GM11168 (cell line): ENCODE measurements at regions not wholly inside any gene's neighbourhood (a gene's known extent, or its start where the extent isn't known, plus 50 kb on each side); places are given as distances from the start of the nearest gene placed in this dataset.
"Not testable (repeated sequence)": the region's sequence is repeated elsewhere in the genome, so short reads cannot be mapped to it uniquely, and the experiment has no call there.

Experiments used
- in situ Hi-C: fragments of 300-500 bp; cut with MboI; formaldehyde crosslinking; loops from one replicate; pipeline ENCODE4 v1.12.0; 2022; ENCODE audit warnings: low sequenced_read_pairs; ENCODE audit not compliant: unreplicated experiment

- in situ Hi-C loops = no loop called here
Measured at GRCh38 chr11:56885177-56885576, 103.5 kb upstream of the OR5AK2 start.

GRCh38 chr11:56883371-56883987 is 105.2 kb upstream of the OR5AK2 start:
- in situ Hi-C loops = no loop called here

- in situ Hi-C loops = no loop called here
Measured at GRCh38 chr11:56876621-56877275, 112.0 kb upstream of the OR5AK2 start.

GRCh38 chr11:56855217-56855616 is 106.7 kb upstream of the OR9G4 start:
- in situ Hi-C loops = no loop called here

GRCh38 chr11:56852131-56852530 is 103.6 kb upstream of the OR9G4 start:
- in situ Hi-C loops = no loop called here

- in situ Hi-C loops = loop anchor here (10.0 kb wide), 1 partner anchor 395 kb away; no protein-coding TSS in a partner anchor
Measured at GRCh38 chr11:56849852-56850251, 101.4 kb upstream of the OR9G4 start.

- in situ Hi-C loops = loop anchor here (10.0 kb wide), 1 partner anchor 396 kb away; no protein-coding TSS in a partner anchor
Measured at GRCh38 chr11:56849250-56849649, 100.8 kb upstream of the OR9G4 start.

GRCh38 chr11:56848141-56848809 is 99.8 kb upstream of the OR9G4 start:
- in situ Hi-C loops = loop anchor here (10.0 kb wide), 1 partner anchor 397 kb away; no protein-coding TSS in a partner anchor

GRCh38 chr11:56846631-56847576 is 98.4 kb upstream of the OR9G4 start:
- in situ Hi-C loops = loop anchor here (10.0 kb wide), 1 partner anchor 398 kb away; no protein-coding TSS in a partner anchor

- in situ Hi-C loops = loop anchor here (10.0 kb wide), 1 partner anchor 400 kb away; no protein-coding TSS in a partner anchor
Measured at GRCh38 chr11:56845121-56845732, 96.7 kb upstream of the OR9G4 start.

- in situ Hi-C loops = loop anchor here (10.0 kb wide), 1 partner anchor 401 kb away; no protein-coding TSS in a partner anchor
Measured at GRCh38 chr11:56843816-56844215, 95.3 kb upstream of the OR9G4 start.

- in situ Hi-C loops = loop anchor here (10.0 kb wide), 1 partner anchor 402 kb away; no protein-coding TSS in a partner anchor
Measured at GRCh38 chr11:56842814-56843794, 94.6 kb upstream of the OR9G4 start.

GRCh38 chr11:56841210-56841810 is 92.8 kb upstream of the OR9G4 start:
- in situ Hi-C loops = loop anchor here (10.0 kb wide), 1 partner anchor 403 kb away; no protein-coding TSS in a partner anchor

- in situ Hi-C loops = not testable (repeated sequence)
Measured at GRCh38 chr11:56827357-56827756, 78.9 kb upstream of the OR9G4 start.

- in situ Hi-C loops = no loop called here
Measured at GRCh38 chr11:56819916-56820315, 71.4 kb upstream of the OR9G4 start.

GRCh38 chr11:56817661-56818060 is 69.2 kb upstream of the OR9G4 start:
- in situ Hi-C loops = no loop called here

GRCh38 chr11:56816259-56816658 is 67.8 kb upstream of the OR9G4 start:
- in situ Hi-C loops = no loop called here

GRCh38 chr11:56808326-56808725 is 59.8 kb upstream of the OR9G4 start:
- in situ Hi-C loops = no loop called here
